ENCODE measurements at regions not wholly inside any gene's neighbourhood (a gene's known extent, or its start where the extent isn't known, plus 50 kb on each side); places are given as distances from the start of the nearest gene placed in this dataset.

DNA sequence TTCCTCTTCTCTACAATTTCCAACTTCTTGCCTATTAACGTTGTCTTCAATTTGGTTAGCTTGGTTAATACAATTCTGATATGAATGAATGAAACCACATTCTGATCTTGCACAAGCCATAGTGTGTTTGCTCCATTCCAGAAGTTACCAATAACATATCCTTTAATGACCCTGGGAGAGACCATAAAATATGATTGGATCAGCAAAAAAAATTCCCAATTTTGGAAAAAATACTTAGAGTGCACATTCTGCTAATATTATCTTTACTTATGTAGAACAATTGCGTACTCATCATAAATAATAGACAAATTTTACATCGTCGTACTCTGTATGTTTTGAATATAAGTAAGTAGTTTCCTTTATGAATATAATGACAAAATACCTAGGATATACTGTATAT is 117.2 kb downstream of the SLITRK5 start:
- TF ChIP-seq CTCF (IDR thresholded peaks at IDR 0.05; ENCODE audit: insufficient read depth, low read length), result no peak
- no peak overlapping the region for H3K4me3 ChIP-seq (ENCODE audit: low read depth, low read length)
- DNase-seq (ENCODE audit: low read depth), result no peak

- no peak for DNase-seq (ENCODE audit: low read depth)
- no peak for TF ChIP-seq CTCF (IDR thresholded peaks at IDR 0.05; ENCODE audit: insufficient read depth, low read length)
- H3K4me3 ChIP-seq (ENCODE audit: low read depth, low read length), result no peak overlapping the region
These were observed 121.7 kb downstream of the SLITRK5 start for GRCh38 chr13:87792878-87793277.

GRCh38 chr13:87798536-87798935 is 127.4 kb downstream of the SLITRK5 start:
- DNase-seq (ENCODE audit: low read depth), result no peak
- TF ChIP-seq CTCF (IDR thresholded peaks at IDR 0.05; ENCODE audit: insufficient read depth, low read length), result no peak

DNA sequence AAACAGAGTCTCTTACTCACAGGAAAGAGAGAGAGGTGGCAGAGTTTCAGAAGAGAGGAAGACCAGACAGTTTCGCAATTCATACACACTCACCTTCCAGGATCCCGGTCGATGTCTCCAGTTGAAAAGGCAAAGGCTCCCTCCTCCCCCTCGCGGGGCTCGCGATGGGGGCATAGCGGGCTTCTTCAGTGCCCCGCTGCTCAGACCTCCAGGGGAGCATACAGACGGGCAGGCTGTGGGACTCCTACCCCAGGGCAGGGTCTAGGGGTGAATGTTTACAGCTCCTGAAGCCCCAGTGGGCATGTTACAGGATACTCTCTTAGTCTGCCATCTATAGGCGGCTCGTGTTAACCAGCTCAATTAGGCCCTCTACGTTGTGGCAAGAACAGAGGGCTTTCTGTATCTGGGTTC is 139.2 kb downstream of the SLITRK5 start:
- no peak for DNase-seq (ENCODE audit: low read depth)
- H3K4me3 ChIP-seq (ENCODE audit: low read depth, low read length), result no peak overlapping the region

More at GRCh38 chr13:87798536-87798935, 127.4 kb downstream of the SLITRK5 start:
- H3K4me3 ChIP-seq (ENCODE audit: low read depth, low read length), result no peak overlapping the region

GRCh38 chr13:87810920-87811344 is 139.8 kb downstream of the SLITRK5 start:
- DNase-seq (ENCODE audit: low read depth), result no peak
- no peak overlapping the region for H3K4me3 ChIP-seq (ENCODE audit: low read depth, low read length)
- no peak for TF ChIP-seq CTCF (IDR thresholded peaks at IDR 0.05; ENCODE audit: insufficient read depth, low read length)

More for the DNA sequence above, 139.2 kb downstream of the SLITRK5 start:
- TF ChIP-seq CTCF (IDR thresholded peaks at IDR 0.05; ENCODE audit: insufficient read depth, low read length), result no peak

DNA sequence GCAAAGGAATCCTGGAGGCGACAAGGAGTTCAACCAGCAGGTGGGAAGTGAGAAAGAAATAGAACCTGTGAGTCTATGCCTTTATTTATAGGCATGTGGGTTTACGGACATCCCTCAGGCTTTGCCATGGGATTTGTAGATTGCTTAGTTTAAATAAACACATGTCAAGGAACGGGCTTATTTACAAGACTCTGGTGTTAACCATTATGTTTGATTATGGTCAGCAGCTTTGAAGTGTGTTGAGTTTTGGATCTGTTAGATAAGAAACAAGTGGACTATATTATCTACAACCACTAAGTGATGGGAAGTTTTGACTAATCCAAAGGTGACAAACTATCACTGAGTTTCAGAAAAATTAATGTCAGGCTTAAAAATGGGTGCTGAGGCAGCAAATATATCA is 143.2 kb downstream of the SLITRK5 start:
- TF ChIP-seq CTCF (IDR thresholded peaks at IDR 0.05; ENCODE audit: insufficient read depth, low read length), result no peak
- H3K4me3 ChIP-seq (ENCODE audit: low read depth, low read length), result no peak overlapping the region
- no peak for DNase-seq (ENCODE audit: low read depth)

DNA sequence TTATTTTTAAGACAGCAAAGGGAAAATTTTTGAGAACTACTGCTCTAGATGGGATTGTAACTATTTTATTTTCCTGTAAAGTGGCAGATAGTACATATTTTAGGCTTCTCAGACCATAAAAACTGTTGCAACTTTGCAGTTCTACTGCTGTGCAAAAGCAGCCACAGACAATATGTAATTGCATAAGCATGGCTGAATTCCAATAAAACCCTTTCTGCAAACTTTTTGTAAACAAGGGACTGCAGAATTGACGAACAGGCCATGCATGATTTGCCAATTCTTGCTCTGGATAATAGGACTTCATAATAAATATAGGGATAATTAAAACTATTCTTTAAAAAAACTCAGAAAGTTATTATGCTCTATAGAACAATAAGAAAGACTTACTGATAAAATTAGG is 149.1 kb downstream of the SLITRK5 start:
- no peak for TF ChIP-seq CTCF (IDR thresholded peaks at IDR 0.05; ENCODE audit: insufficient read depth, low read length)
- DNase-seq (ENCODE audit: low read depth), result no peak
- H3K4me3 ChIP-seq (ENCODE audit: low read depth, low read length), result no peak overlapping the region
